Heart right ventricle (tissue), 16 donors: ENCODE measurements at regions not wholly inside any gene's neighbourhood (a gene's known extent, or its start where the extent isn't known, plus 50 kb on each side); places are given as distances from the start of the nearest gene placed in this dataset.

Experiments used
- ATAC-seq, 8 donors: fragments of 200-7000 bp; cut with Tn5 transposase; one replicate each; pipeline ENCODE4 v1.9.1; 2020; ENCODE audit warnings: mild to moderate bottlenecking in 8 of 8, moderate library complexity in 8 of 8, moderate number of reproducible peaks in 1 of 8
- DNase-seq, 2 donors: peaks; one replicate each; pipeline ENCODE4 v3.0.0-alpha.2; 2020
- H3K27ac ChIP-seq, 10 donors: fragments of 200-600 bp; sonication (generic) in 2 of 10; one replicate each; pipeline versions ENCODE4 v1.5.0 to v1.8.0; 2020 to 2022; ENCODE audit warnings: mild to moderate bottlenecking in 3 of 10
- H3K27me3 ChIP-seq, 7 donors: fragments of 200-600 bp; one replicate each; pipeline ENCODE4 v1.8.0; 2021 to 2022; ENCODE audit warnings: mild to moderate bottlenecking in 2 of 7
- H3K36me3 ChIP-seq, 9 donors: fragments of 200-600 bp; sonication (generic) in 1 of 9; one replicate each; pipeline versions ENCODE4 v1.5.0 to v1.8.0; 2020 to 2022; ENCODE audit warnings: mild to moderate bottlenecking in 2 of 9
- H3K4me1 ChIP-seq, 9 donors: fragments of 200-600 bp; sonication (generic) in 1 of 9; one replicate each; pipeline versions ENCODE4 v1.5.0 to v1.8.0; 2020 to 2022; ENCODE audit warnings: mild to moderate bottlenecking in 4 of 9
- H3K4me3 ChIP-seq, 10 donors: fragments of 200-600 bp; sonication (generic) in 2 of 10; one replicate each; pipeline versions ENCODE4 v1.5.0 to v1.8.0; 2020 to 2022; ENCODE audit warnings: mild to moderate bottlenecking in 7 of 10, moderate library complexity in 2 of 10
- H3K9me3 ChIP-seq, 11 donors: fragments of 200-600 bp in 10 of 11; sonication (generic) in 2 of 11; one replicate each; pipeline versions ENCODE4 v1.5.0 to v1.8.0; 2013 to 2022; ENCODE audit warnings: mild to moderate bottlenecking in 2 of 11, control low read depth in 1 of 11, moderate library complexity in 1 of 11
- WGBS, 2 donors: extraction: QIAGEN DNeasy Blood & Tissue Kit; methylation state at CpG; one replicate each; pipeline ENCODE4 v1.1.7; 2013; ENCODE audit warnings: inconsistent platforms in 1 of 2; 5-methylcytosine and 5-hydroxymethylcytosine counted together
- intact Hi-C, 10 donors: fragments of 100-400 bp; cut with DNase I; formaldehyde crosslinking; loops; one replicate each; pipeline versions ENCODE4 v1.11.1 to v1.14.2; 2022
- TF ChIP-seq, protein P1 (sequence below), 9 donors: fragments of 200-600 bp; sonication (generic) in 2 of 9; IDR thresholded peaks; one replicate each; pipeline versions ENCODE4 v1.5.0 to v1.8.0; 2021 to 2022; ENCODE audit warnings: antibody characterized with exemption in 9 of 9, mild to moderate bottlenecking in 5 of 9, moderate library complexity in 1 of 9
- donor health status: Arrhythmogenic right ventricular cardiomyopathy.
- donor health status: ischemic (EF 13 %, LVEDD 7.1; RV severe dilation, severe dysfunction).
- donor health status: healthy with polysubstance abuse.
- donor health status: DM: no; HTN: yes; CAD: no.
- donor health status: DM: no; HTN: no; CAD: no.
- donor health status: ischemic (EF 25% LVEDD 6.9; RV normal size, moderate dysfunction).
- donor health status: ischemic (EF 25% LVEDD 5.7; RV mildly dilated, moderate dysfunction).
- donor health status: healthy.
- donor health status: DM: yes; HTN: yes; CAD: no.
- donor health status: Ischemic cardiomyopathy.
- donor health status: ischemic (EF 35%, LVEDD 5.7; RV mildly dilated, moderate dysfunction).
- donor health status: nonischemic (EF 11% LVEDD 7.7; RV severe dilation, severe dysfunction).
- donor health status: DM: yes; HTN: yes; CAD: no.
- donor health status: PGD.
- donor health status: ischemic (EF 29% LVEDD 5.4; RV normal size, mild dysfunction).
- donor health status: nonischemic (EF 23%, LVEDD 6.1; RV moderate dilation, normal function).

GRCh38 chr13:55567721-55568625 is 1572.7 kb upstream of the PRR20A start:
- no peak for ATAC-seq
- no peaks in the 10 kb centered on the region for H3K36me3 ChIP-seq
- no peak overlapping the region for H3K27ac ChIP-seq
- 70 to 71% methylated on average over 5 of the region's 5 CpGs for WGBS, 2 donors
- no peak overlapping the region for H3K4me3 ChIP-seq
- no peak for DNase-seq
- H3K27me3 ChIP-seq = no peaks in the 10 kb centered on the region
- intact Hi-C loops = no loop called here
- TF ChIP-seq, protein P1, sequence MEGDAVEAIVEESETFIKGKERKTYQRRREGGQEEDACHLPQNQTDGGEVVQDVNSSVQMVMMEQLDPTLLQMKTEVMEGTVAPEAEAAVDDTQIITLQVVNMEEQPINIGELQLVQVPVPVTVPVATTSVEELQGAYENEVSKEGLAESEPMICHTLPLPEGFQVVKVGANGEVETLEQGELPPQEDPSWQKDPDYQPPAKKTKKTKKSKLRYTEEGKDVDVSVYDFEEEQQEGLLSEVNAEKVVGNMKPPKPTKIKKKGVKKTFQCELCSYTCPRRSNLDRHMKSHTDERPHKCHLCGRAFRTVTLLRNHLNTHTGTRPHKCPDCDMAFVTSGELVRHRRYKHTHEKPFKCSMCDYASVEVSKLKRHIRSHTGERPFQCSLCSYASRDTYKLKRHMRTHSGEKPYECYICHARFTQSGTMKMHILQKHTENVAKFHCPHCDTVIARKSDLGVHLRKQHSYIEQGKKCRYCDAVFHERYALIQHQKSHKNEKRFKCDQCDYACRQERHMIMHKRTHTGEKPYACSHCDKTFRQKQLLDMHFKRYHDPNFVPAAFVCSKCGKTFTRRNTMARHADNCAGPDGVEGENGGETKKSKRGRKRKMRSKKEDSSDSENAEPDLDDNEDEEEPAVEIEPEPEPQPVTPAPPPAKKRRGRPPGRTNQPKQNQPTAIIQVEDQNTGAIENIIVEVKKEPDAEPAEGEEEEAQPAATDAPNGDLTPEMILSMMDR (IDR thresholded peaks at IDR 0.05) = no peak
- no peaks in the 10 kb centered on the region for H3K4me1 ChIP-seq
- H3K9me3 ChIP-seq = no peaks in the 10 kb centered on the region

DNA sequence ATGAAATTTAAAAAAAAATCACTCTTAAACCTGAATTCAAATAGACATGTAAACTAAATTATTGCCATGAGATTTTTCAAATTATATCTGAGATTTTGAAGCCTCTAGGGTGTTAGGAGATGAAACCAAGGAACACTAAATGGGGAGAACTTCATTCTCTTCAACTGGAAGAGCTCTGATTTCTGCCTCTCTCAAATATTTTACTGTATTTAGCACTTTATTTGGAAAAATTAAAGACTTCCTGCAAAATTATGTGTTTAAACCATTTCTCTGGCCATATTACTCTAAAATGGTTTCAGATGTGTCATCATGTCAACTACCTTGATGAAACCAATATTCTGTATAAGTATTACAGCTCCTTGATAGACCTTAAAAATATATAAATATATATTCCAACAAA is 1571.6 kb upstream of the PRR20A start:
- no peak for ATAC-seq

GRCh38 chr13:55569514-55569913 is 1571.2 kb upstream of the PRR20A start:
- Histone ChIP-seq H3K4me3 (no peak overlapping the region), H3K27ac (no peak overlapping the region), H3K4me1 (no peaks in the 10 kb centered on the region), H3K36me3 (no peaks in the 10 kb centered on the region), H3K27me3 (no peaks in the 10 kb centered on the region), H3K9me3 (no peaks in the 10 kb centered on the region)
- ATAC-seq (no peak), DNase-seq (no peak)
- TF ChIP-seq, protein P1 (IDR thresholded peaks at IDR 0.05) = no peak
- intact Hi-C loops = no loop called here

More for the DNA sequence above, 1571.6 kb upstream of the PRR20A start:
- Histone ChIP-seq H3K9me3 (no peaks in the 10 kb centered on the region), H3K27me3 (no peaks in the 10 kb centered on the region), H3K4me3 (no peak overlapping the region), H3K36me3 (no peaks in the 10 kb centered on the region), H3K4me1 (no peaks in the 10 kb centered on the region), H3K27ac (no peak overlapping the region)
- DNase-seq = no peak
- TF ChIP-seq, protein P1 (IDR thresholded peaks at IDR 0.05) = no peak
- intact Hi-C loops = no loop called here

- intact Hi-C loops = no loop called here
- no peak for ATAC-seq
These were observed 1570.3 kb upstream of the PRR20A start for GRCh38 chr13:55570371-55570770.

More at GRCh38 chr13:55570371-55570770, 1570.3 kb upstream of the PRR20A start:
- 79 to 86% methylated on average over 1 of the region's 1 CpG for WGBS, 2 donors
- no peak for DNase-seq
- Histone ChIP-seq H3K4me1 (no peaks in the 10 kb centered on the region), H3K36me3 (no peaks in the 10 kb centered on the region), H3K27ac (no peak overlapping the region), H3K27me3 (no peaks in the 10 kb centered on the region), H3K4me3 (no peak overlapping the region), H3K9me3 (no peaks in the 10 kb centered on the region)
- TF ChIP-seq, protein P1 (IDR thresholded peaks at IDR 0.05) = no peak
